Fibroblast of villous mesenchyme (primary cell): ENCODE measurements at regions not wholly inside any gene's neighbourhood (a gene's known extent, or its start where the extent isn't known, plus 50 kb on each side); places are given as distances from the start of the nearest gene placed in this dataset.
"Not testable (repeated sequence)": the region's sequence is repeated elsewhere in the genome, so short reads cannot be mapped to it uniquely, and the experiment has no call there.

Experiments used
- DNase-seq: peaks from one replicate; pipeline ENCODE4 v3.0.0-alpha.2; 2010; ENCODE audit warnings: low read depth
- H3K4me3 ChIP-seq: 2 replicates; pipeline ENCODE4 v1.5.1; 2011; ENCODE audit warnings: low read depth, mild to moderate bottlenecking, low read length
- CTCF ChIP-seq: IDR thresholded peaks from 2 replicates; pipeline ENCODE4 v1.5.1; 2012; ENCODE audit warnings: low read depth, mild to moderate bottlenecking, low read length; ENCODE audit not compliant: insufficient read depth

DNA sequence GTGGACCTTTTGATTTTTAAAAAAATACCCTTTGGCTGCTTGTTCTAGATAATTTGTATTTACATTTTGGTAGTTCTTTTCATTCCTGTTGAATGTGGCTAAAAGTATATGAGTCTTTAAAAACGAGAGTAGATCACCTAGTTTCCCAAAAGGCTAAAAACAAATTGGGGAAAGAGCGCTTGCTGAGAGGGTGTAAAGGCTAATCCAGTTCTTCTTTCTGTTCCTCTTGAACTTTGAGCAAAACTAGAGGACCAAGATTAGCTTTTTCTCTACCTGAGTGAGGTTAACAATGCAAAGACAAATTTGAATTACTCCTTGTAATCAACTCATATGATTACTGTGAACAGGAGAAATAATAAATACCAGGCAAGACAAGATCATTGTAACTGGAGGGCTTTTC lies 2513.2 kb downstream of the PCDH9 start:
- no peak overlapping the region for H3K4me3 ChIP-seq
- DNase-seq, result no peak
- TF ChIP-seq CTCF, result no peak

DNA sequence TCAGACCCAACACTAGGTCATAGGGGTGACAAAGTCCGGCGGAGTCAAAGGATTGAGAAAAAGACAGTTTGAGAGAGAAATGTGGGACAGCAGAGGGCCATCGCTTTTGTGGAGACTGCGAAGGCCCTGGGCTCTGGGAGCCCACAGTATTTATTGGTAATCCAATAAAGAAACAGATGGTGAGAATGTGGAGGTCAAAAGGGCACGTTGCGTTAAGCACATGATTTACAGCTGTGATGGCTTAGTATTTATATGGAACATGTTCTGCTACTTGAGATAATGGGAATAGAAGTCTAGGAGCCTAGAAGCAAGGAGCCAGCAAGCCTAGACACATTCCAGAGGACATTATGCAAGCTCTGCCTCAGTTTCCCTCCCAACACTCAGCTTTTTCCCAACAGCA lies 2521.1 kb downstream of the PCDH9 start:
- no peak overlapping the region for H3K4me3 ChIP-seq
- TF ChIP-seq CTCF, result no peak
- DNase-seq, result no peak

GRCh38 chr13:64704121-64704649 lies 2526.0 kb downstream of the PCDH9 start:
- no peak for DNase-seq
- no peak for TF ChIP-seq CTCF

DNA sequence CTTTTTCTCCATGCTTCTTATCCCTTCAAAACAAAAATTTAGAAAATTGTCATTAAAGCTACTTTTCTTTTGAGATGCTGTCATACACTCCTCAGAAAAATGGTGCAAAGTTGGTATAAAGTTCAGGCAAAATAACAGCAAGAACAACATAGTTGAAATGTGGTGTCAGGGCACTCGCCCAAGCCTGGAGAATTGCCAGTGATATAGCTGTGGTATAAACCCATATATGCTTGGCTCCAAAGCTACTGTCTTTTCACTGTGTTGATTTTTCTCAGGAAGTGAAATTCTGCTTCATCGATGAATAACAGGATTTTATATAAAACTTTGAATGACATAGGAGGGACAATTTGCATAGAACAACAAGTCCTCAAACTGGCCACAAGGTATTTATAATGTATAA lies 2532.9 kb downstream of the PCDH9 start:
- no peak overlapping the region for H3K4me3 ChIP-seq
- DNase-seq, result no peak
- no peak for TF ChIP-seq CTCF

More at GRCh38 chr13:64704121-64704649, 2526.0 kb downstream of the PCDH9 start:
- no peak overlapping the region for H3K4me3 ChIP-seq

DNA sequence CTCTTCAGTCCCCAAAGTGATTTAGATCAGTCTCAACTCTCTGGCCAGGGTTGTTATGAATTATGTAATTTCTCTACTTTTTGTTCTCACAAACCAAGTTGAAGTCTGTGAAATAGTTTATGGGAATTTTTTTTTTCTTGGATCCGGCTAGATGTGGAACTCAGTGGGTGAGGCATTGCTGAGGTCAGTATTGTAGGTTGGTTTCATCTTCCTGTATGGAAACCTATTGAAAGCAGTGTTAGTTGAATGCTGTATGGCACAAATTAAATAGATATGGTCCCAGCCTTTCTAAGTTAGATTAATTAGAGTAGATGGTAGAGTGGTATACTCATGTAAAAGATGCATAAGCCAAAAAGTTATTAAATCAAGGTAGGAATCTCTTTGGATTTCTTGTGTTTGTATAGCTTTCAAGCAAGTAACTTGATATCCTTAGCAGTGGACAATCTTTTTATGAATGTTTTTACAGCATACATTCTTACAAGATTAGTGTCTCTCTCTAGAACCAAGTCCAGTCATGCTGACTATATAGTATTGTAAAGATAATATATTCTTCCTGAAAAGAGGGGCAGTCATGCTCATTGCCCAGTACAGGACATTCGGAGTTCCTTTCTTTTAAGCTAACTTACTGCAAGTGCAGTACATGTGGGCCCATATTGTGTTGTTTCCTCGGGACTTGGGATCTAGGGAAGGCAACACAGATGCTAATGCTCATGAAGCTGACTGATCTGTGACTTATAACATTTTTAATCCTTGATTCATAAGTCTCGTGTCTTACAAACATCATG lies 2541.1 kb downstream of the PCDH9 start:
- no peak for TF ChIP-seq CTCF
- H3K4me3 ChIP-seq, result no peak overlapping the region
- no peak for DNase-seq

- DNase-seq, H3K4me3 ChIP-seq: not testable (repeated sequence)
Measured at GRCh38 chr13:64686536-64686935, 2543.6 kb downstream of the PCDH9 start.

- no peak overlapping the region for H3K4me3 ChIP-seq
- no peak for TF ChIP-seq CTCF
- no peak for DNase-seq
Measured at GRCh38 chr13:64684685-64685431, 2545.3 kb downstream of the PCDH9 start.
